Epithelial cell of proximal tubule (primary cell): ENCODE measurements at regions not wholly inside any gene's neighbourhood (a gene's known extent, or its start where the extent isn't known, plus 50 kb on each side); places are given as distances from the start of the nearest gene placed in this dataset.

Source experiments
- DNase-seq: peaks from one replicate; pipeline ENCODE4 v3.0.0-alpha.2; 2011; ENCODE audit warnings: low read depth
- H3K4me3 ChIP-seq: 2 replicates; pipeline ENCODE4 v1.5.1; 2011; ENCODE audit warnings: low read depth, mild to moderate bottlenecking, low read length
- TF ChIP-seq, protein P1 (sequence below): conservative IDR thresholded peaks from 2 replicates; pipeline ENCODE4 v1.5.1; 2012; ENCODE audit warnings: low read depth, mild to moderate bottlenecking, low read length

DNA sequence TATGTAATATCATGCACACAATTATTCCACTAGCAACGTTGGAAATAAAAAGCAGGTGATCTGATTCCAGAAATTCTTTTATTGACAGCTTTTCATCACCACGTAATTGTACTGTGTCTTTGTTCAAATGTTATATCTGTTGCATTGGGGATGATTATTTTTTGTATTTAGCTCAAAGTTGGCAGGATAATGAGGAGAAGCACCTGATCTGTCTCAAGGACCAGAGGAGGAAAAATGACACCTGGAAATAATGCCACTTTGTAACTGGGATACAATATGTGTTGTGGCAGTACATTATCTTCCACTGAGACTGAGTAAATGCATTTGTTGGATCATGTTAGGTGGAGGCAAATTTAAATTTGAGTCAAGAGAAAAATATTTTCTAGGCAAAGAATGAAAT, 1298.8 kb upstream of the CDH6 start:
- DNase-seq: no peak
- TF ChIP-seq, protein P1, sequence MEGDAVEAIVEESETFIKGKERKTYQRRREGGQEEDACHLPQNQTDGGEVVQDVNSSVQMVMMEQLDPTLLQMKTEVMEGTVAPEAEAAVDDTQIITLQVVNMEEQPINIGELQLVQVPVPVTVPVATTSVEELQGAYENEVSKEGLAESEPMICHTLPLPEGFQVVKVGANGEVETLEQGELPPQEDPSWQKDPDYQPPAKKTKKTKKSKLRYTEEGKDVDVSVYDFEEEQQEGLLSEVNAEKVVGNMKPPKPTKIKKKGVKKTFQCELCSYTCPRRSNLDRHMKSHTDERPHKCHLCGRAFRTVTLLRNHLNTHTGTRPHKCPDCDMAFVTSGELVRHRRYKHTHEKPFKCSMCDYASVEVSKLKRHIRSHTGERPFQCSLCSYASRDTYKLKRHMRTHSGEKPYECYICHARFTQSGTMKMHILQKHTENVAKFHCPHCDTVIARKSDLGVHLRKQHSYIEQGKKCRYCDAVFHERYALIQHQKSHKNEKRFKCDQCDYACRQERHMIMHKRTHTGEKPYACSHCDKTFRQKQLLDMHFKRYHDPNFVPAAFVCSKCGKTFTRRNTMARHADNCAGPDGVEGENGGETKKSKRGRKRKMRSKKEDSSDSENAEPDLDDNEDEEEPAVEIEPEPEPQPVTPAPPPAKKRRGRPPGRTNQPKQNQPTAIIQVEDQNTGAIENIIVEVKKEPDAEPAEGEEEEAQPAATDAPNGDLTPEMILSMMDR: no peak
- no peak overlapping the region for H3K4me3 ChIP-seq

DNA sequence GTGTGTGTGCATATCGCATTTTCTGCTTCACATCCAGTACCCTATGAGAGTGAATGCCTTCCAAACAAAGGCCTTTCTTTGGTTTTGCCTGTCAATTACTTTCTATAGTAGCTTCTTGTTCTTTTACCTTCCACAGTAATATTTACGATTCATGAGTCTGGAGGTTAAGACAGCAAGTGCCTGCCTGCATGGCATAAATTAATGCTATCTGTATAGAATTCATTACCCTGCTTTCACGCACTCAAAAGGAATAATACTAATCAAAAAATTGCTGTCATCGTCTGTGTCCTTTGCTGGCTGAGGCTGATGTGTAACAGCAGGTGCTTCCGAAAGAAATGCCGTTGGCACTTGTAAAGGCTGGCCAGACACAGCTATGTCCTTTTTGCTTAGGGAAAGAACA, 1304.4 kb upstream of the CDH6 start:
- no peak overlapping the region for H3K4me3 ChIP-seq
- no peak for DNase-seq
- TF ChIP-seq, protein P1: no peak

DNA sequence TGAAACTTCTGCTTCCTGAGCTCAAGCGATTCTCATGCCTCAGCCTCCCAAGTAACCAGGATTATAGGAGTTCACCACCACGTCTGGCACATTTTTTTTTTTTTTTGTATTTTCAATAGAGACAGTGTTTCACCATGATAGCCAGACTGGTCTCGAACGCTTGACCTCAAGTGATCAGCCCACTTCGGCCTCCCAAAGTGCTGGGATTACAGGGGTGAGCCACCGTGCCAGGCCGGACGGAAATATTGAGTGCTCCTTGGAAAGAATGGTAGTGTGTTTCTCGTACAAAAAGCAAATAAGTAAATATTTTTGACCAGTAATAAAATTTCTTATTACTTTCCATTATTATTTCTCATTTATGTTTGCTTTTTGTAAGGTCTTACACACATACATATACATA, 1307.9 kb upstream of the CDH6 start:
- TF ChIP-seq, protein P1: no peak

DNA sequence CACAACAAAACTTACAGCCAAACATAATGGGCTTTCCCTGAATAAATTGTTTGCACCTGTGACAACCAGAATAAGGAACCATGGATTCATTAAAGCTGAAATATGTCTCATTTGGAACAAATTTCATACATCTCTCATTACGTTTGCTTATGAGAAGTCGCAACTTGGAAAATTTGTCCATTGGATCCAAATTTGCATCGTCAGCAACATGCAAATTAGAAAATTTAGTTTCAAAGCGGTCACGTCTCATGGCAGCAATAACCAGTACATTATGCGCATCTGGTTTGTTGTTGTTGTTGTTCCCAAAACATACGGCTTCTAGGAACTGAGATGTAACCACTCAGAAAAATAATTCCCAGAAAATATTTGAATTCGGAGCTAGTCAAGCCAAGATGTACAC, 1311.5 kb upstream of the CDH6 start:
- no peak overlapping the region for H3K4me3 ChIP-seq
- DNase-seq: no peak
- TF ChIP-seq, protein P1: no peak

More for the DNA sequence above, 1307.9 kb upstream of the CDH6 start:
- no peak for DNase-seq
- no peak overlapping the region for H3K4me3 ChIP-seq

DNA sequence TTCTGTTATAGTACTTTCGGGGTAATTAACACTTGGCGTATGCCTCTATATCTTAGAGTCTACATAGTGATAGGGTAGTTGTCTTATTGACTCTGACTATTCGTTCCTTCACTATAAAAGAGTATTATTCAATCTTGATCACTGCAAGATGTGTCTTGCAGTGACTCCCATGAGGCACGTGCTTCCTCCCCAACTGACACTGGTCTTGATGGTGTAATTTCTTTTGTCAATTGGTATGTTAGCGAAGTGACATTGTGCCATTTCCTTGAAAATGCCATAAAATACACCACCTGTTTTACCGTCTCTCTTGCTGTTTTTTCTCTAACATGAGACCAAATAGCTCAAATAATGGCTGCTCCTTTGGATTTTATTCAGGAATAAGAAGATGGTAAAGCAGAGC, 1314.1 kb upstream of the CDH6 start:
- TF ChIP-seq, protein P1: no peak
- DNase-seq: no peak
- no peak overlapping the region for H3K4me3 ChIP-seq

DNA sequence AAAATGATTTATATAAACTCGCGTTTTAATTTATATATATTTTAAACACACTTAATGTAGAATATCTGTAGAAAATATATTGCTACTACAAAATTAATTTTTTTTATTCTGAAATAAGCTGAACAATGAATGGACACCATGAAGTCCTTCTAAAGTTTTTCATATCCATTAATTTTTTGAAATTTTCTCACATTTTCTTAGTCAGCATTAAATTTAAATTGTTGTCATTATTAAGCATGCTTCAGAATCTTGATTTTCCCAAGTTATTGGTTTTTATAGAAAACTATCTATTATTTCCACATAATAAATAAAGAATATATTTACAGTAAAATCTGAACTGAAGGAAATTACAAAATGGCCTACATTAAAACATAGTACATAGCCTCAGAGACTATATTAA, 1314.9 kb upstream of the CDH6 start:
- H3K4me3 ChIP-seq: no peak overlapping the region
- no peak for DNase-seq
- TF ChIP-seq, protein P1: no peak

DNA sequence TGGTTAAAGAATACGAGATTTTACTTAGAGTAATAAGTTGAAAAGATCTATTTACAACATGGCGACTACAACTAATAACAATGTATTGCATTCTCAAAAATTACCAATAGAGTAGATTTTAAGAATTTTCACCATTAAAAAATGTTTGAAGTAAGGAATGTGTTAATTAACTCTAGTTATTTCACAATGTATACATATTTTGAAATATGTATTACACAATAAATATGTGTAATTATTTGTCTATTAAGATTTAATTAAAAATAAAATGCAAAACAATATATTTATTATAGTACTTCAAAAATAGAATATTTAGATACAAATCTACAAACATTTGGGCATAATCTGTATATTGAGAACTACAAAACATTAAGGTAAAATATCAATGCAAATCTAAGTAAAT, 1326.3 kb upstream of the CDH6 start:
- no peak for DNase-seq
- H3K4me3 ChIP-seq: no peak overlapping the region
- TF ChIP-seq, protein P1: no peak
